GM19025 (cell line): ENCODE measurements at regions not wholly inside any gene's neighbourhood (a gene's known extent, or its start where the extent isn't known, plus 50 kb on each side); places are given as distances from the start of the nearest gene placed in this dataset.
"Not testable (repeated sequence)": the region's sequence is repeated elsewhere in the genome, so short reads cannot be mapped to it uniquely, and the experiment has no call there.

ENCODE experiments used
- ATAC-seq: cut with Tn5 transposase; IDR thresholded peaks from one replicate; pipeline ENCODE4 v1.9.1; 2021; ENCODE audit warnings: mild to moderate bottlenecking, low read depth, moderate library complexity; ENCODE audit not compliant: unreplicated experiment

DNA sequence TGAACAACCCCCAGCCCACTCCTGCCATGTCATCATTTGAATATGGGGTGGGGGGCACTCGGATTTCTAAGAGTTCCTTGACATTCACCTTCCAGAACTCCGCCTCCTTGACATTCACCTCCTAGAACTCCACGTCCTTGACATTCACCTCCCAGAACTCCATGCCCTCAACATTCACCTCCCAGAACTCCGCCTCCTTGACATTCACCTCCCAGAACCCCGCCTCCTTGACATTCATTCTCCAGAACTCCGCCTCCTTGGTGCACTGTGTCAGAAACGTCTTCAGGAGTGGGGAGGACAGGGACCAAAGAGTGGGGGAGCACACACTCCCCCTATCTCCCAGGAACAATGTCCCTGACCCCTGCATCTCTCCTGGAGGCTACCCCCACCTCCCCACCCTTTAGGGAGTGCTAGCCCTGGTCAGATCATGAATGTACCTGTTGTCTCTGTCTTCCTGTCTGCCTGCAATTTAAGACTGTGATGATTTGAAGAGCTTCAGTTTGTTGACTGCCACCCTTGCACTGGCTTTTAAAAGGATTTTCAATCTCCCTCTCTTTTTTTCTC, 110.1 kb downstream of the NPTX2 start:
- no peak for ATAC-seq

GRCh38 chr7:98728555-98728954, 111.5 kb downstream of the NPTX2 start:
- no peak for ATAC-seq

DNA sequence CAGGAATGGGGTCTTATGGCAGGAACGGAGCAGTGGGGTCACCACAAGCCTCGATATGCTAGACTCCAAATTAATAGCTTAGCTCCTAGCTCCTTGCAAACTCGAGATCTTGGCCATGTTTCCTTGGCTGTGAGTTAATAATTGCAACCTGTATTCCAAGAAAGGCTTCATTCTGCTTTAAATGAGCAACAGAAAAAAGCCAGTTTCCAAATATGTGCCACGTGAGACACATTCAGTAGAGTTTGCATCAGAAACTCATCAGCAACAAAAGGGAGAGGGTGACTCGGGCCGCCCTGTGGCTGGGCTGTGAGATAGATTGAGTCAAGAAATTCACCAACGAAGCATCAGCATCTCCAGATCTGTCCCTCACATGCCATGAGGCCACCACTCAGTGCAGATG, 112.0 kb downstream of the NPTX2 start:
- no peak for ATAC-seq

GRCh38 chr7:98730326-98730725, 113.2 kb downstream of the NPTX2 start:
- ATAC-seq = no peak

- no peak for ATAC-seq
These were observed 114.6 kb downstream of the NPTX2 start for GRCh38 chr7:98731651-98732050.

DNA sequence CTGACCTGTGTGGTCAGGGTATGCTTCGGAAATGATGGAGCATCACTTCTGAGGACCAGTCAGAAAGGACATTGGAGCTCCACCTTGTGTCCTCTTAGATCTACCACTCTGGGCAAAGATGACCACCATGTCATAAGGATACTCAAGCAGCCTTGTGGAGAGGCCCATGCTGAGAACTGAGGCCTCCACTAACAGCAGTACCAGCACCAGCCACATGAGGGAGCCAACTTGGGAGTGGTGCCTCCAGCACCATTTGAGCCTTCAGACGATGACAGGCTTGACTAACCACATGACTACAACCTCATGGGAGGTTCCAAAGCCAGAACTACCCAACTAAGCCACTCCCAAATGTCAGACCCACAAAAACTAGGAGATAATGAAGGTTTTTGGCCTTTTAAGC, 116.0 kb downstream of the NPTX2 start:
- ATAC-seq = no peak

DNA sequence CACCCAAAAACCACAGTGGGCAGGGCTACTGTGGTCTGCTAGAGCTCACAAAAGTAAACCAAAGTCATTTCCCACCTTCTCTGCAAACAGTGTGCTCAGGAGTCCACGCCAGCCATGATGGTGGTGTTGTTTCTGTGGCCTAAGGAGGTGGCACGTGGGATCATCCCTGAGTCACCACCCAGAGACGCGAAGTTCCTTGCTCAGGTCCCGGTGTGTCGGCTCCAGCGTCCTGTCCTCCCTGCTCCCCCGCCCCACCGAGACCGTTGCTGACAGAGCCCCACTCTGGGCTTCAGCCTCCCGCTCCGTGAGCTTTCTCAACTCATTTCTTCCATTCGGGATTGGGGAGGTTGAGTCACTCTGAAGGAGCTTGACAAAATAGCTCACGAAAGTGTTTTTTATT, 118.7 kb downstream of the NPTX2 start:
- ATAC-seq = no peak

- ATAC-seq = not testable (repeated sequence)
These were observed 119.4 kb downstream of the NPTX2 start for GRCh38 chr7:98736461-98736860.

- ATAC-seq = no peak
These were observed 120.1 kb downstream of the NPTX2 start for GRCh38 chr7:98737176-98737575.

GRCh38 chr7:98740643-98741042, 123.6 kb downstream of the NPTX2 start:
- ATAC-seq = no peak

- no peak for ATAC-seq
These were observed 124.0 kb downstream of the TMEM130 start for GRCh38 chr7:98745722-98746318.

DNA sequence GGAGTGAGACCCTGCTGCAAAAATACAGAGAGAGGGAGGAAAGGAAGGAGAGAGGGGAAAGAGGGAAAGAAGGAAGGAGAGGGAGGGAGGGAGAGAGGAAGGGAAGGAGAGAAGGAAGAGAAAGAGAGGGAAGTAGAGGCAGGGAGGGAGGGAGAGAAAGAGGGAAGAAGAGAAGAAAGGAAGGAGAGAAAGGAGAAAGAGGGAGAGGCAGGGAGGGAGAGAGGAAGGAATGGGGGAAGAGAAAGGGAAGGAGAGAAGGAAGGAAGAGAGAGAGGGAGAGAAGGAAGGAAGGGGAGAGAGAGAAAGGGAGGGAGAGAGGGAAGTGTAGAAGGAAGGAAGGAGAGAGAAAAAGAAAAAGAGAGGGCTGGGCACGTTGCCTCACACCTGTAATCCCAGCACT, 121.7 kb downstream of the TMEM130 start:
- ATAC-seq = no peak

- ATAC-seq = no peak
These were observed 116.6 kb downstream of the TMEM130 start for GRCh38 chr7:98753176-98753575.

- no peak for ATAC-seq
These were observed 115.8 kb downstream of the TMEM130 start for GRCh38 chr7:98753989-98754479.

GRCh38 chr7:98755138-98755898, 114.5 kb downstream of the TMEM130 start:
- no peak for ATAC-seq

GRCh38 chr7:98758157-98758556, 111.7 kb downstream of the TMEM130 start:
- no peak for ATAC-seq

DNA sequence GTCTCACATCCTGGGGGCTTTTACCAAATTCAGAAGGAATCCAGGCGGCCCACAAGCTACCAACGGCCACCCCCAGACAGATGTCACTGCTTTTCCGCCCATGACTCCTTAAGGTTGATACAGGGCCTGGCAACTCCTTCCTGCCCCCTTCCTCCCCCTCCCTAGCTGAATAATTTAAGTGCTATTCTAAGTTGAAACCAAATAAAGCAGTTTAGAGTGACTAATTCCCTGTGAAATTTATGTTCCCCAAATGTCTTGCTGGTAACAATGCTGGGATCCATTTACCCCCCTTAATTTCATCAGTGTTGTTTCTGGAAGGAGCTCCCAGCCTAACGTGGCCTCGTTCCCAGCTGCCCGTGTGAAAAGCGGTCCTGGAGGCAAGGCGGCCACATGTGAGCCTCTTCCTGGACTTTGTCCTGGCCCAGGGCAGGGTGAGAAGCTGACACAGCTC, 109.6 kb downstream of the TMEM130 start:
- ATAC-seq = no peak

- ATAC-seq = no peak
These were observed 108.6 kb downstream of the TMEM130 start for GRCh38 chr7:98761225-98761624.

- ATAC-seq = no peak
These were observed 107.2 kb downstream of the TMEM130 start for GRCh38 chr7:98762620-98763019.

DNA sequence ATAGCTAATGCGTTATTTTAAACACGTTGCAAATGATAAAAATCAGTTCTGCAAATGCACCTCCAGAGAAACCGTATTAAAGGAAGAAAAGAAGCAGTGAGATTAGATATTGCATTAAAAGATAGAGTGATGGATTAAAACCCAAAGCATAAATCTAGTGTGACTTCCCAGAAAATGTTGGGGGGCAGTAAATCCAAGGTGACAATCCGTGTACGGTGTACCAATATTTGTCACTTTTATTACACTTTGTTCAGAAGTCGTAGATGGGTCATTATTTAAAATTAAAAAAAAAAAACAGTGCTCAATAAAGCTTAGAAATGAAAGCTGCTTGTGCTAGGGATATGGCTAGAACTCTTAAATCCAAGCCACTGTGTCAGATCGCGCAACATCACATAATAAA, 106.4 kb downstream of the TMEM130 start:
- ATAC-seq = no peak

GRCh38 chr7:98764946-98765345, 104.9 kb downstream of the TMEM130 start:
- ATAC-seq = no peak

DNA sequence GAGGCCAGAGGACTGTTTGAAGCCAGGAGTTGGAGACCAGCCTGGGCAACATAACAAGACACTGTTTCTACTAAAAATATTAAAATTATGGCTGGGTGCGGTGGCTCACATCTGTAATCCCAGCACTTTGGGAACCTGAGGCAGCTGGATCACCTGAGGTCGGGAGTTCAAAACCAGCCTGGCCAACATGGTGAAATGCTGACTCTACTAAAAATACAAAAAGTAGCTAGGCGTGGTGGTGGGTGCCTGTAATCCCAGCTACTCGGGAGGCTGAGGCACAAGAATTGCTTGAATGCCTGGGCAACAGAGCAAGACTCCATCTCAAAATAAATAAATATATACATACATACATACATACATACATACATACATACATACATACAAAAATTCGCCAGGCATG, 99.7 kb downstream of the TMEM130 start:
- ATAC-seq = not testable (repeated sequence)
